ENCODE measurements at regions not wholly inside any gene's neighbourhood (a gene's known extent, or its start where the extent isn't known, plus 50 kb on each side); places are given as distances from the start of the nearest gene placed in this dataset.
"Not testable (repeated sequence)": the region's sequence is repeated elsewhere in the genome, so short reads cannot be mapped to it uniquely, and the experiment has no call there.

GRCh38 chrX:150239946-150240642 lies 123.0 kb upstream of the MAMLD1 start:
- no peak for DNase-seq (ENCODE audit: low spot score)

- no peak for DNase-seq (ENCODE audit: low spot score)
Measured at GRCh38 chrX:150240643-150240970, 122.5 kb upstream of the MAMLD1 start.

GRCh38 chrX:150253959-150254620 lies 109.0 kb upstream of the MAMLD1 start:
- DNase-seq (ENCODE audit: low spot score) = no peak

GRCh38 chrX:150254909-150255308 lies 108.2 kb upstream of the MAMLD1 start:
- DNase-seq (ENCODE audit: low spot score) = no peak

GRCh38 chrX:150255441-150256296 lies 107.4 kb upstream of the MAMLD1 start:
- DNase-seq (ENCODE audit: low spot score) = no peak

GRCh38 chrX:150256297-150256650 lies 106.8 kb upstream of the MAMLD1 start:
- no peak for DNase-seq (ENCODE audit: low spot score)

- DNase-seq (ENCODE audit: low spot score) = no peak
Measured at GRCh38 chrX:150257353-150258175, 105.6 kb upstream of the MAMLD1 start.

- no peak for DNase-seq (ENCODE audit: low spot score)
Measured at GRCh38 chrX:150258176-150258425, 105.0 kb upstream of the MAMLD1 start.

GRCh38 chrX:150258463-150259430 lies 104.4 kb upstream of the MAMLD1 start:
- no peak for DNase-seq (ENCODE audit: low spot score)

- no peak for DNase-seq (ENCODE audit: low spot score)
Measured at GRCh38 chrX:150262456-150262855, 100.7 kb upstream of the MAMLD1 start.

GRCh38 chrX:150268839-150269355 lies 94.2 kb upstream of the MAMLD1 start:
- DNase-seq (ENCODE audit: low spot score) = no peak

- DNase-seq (ENCODE audit: low spot score) = no peak
Measured at GRCh38 chrX:150269605-150270254, 93.4 kb upstream of the MAMLD1 start.

- DNase-seq (ENCODE audit: low spot score) = no peak
Measured at GRCh38 chrX:150270622-150271021, 92.5 kb upstream of the MAMLD1 start.

- not testable (repeated sequence) for DNase-seq (ENCODE audit: low spot score)
Measured at GRCh38 chrX:150273575-150274294, 89.4 kb upstream of the MAMLD1 start.

- DNase-seq (ENCODE audit: low spot score) = no peak
Measured at GRCh38 chrX:150282953-150283352, 80.2 kb upstream of the MAMLD1 start.

- DNase-seq (ENCODE audit: low spot score) = peak; percentile 93
Measured at GRCh38 chrX:150291014-150291413, 72.1 kb upstream of the MAMLD1 start.

- no peak for DNase-seq (ENCODE audit: low spot score)
Measured at GRCh38 chrX:150293311-150294013, 69.7 kb upstream of the MAMLD1 start.

- no peak for DNase-seq (ENCODE audit: low spot score)
Measured at GRCh38 chrX:150298841-150299551, 64.1 kb upstream of the MAMLD1 start.

- DNase-seq (ENCODE audit: low spot score) = no peak
Measured at GRCh38 chrX:150299579-150299978, 63.5 kb upstream of the MAMLD1 start.

Measured in pons (tissue), 1 donor.